H1 (cell line): ENCODE measurements at regions not wholly inside any gene's neighbourhood (a gene's known extent, or its start where the extent isn't known, plus 50 kb on each side); places are given as distances from the start of the nearest gene placed in this dataset.

Experiments
- CTCF ChIA-PET: fragments of 300-600 bp; sonication (Branson Sonifier 250); formaldehyde crosslinking; loops from one replicate; lab custom pipeline; 2021; ENCODE audit not compliant: partially characterized antibody; lab: Charles Lee
- POLR2A ChIA-PET: fragments of 300-600 bp; sonication (Branson Sonifier 250); formaldehyde crosslinking; loops from one replicate; lab custom pipeline; 2021; ENCODE audit warnings: inconsistent platforms; ENCODE audit not compliant: partially characterized antibody; lab: Charles Lee
- DNase-seq, 2 experiments: peaks; one replicate each; pipeline versions ENCODE4 v3.0.0 to v3.0.0-alpha.2; 2010 to 2022; ENCODE audit warnings: low spot score in 2 of 2, low read depth in 1 of 2, mixed read lengths in 1 of 2
- FAIRE-seq: peaks from 2 replicates; lab custom pipeline; 2011; peaks lifted over from hg19 to GRCh38; lab: Jason Lieb, UNC
- H2AFZ ChIP-seq: 2 replicates; pipeline ENCODE4 v1.8.1; 2012; ENCODE audit warnings: low read length, inconsistent platforms
- H2AK5ac ChIP-seq: 2 replicates; pipeline ENCODE4 v1.6.1; 2013; ENCODE audit warnings: low read depth, low read length
- H2BK120ac ChIP-seq: replicated peaks from 2 replicates; pipeline ENCODE3; 2013; ENCODE audit warnings: low read depth, low read length, inconsistent platforms
- H2BK12ac ChIP-seq: 2 replicates; pipeline ENCODE4 v1.6.1; 2013; ENCODE audit warnings: low read depth, low read length
- H2BK15ac ChIP-seq: 2 replicates; pipeline ENCODE4 v1.6.1; 2013; ENCODE audit warnings: low read length
- H2BK20ac ChIP-seq: 2 replicates; pipeline ENCODE4 v1.6.1; 2013; ENCODE audit warnings: low read length
- H2BK5ac ChIP-seq: 2 replicates; pipeline ENCODE4 v1.6.1; 2013; ENCODE audit warnings: low read depth, low read length
- H3K14ac ChIP-seq: 2 replicates; pipeline ENCODE4 v1.6.1; 2013; ENCODE audit warnings: inconsistent platforms; ENCODE audit not compliant: insufficient read length
- H3K18ac ChIP-seq: 2 replicates; pipeline ENCODE4 v1.6.1; 2013; ENCODE audit warnings: low read length; ENCODE audit errors: extremely low read depth
- H3K23ac ChIP-seq: 2 replicates; pipeline ENCODE4 v1.6.1; 2013; ENCODE audit warnings: inconsistent platforms; ENCODE audit not compliant: insufficient read length
- H3K23me2 ChIP-seq: 2 replicates; pipeline ENCODE4 v1.6.1; 2013; ENCODE audit warnings: low read depth, low read length
- H3K27ac ChIP-seq: 2 replicates; pipeline ENCODE4 v1.6.1; 2011; ENCODE audit warnings: low read depth, low read length, inconsistent platforms
- H3K27me3 ChIP-seq, 4 experiments: replicated peaks in 1 of 4; 1 replicate in 1 of 4; 2 replicates in 3 of 4; pipeline versions ENCODE4 v1.6.1 to v1.8.1; 2011 to 2013; ENCODE audit warnings: low read length in 3 of 4, mild to moderate bottlenecking in 3 of 4, inconsistent platforms in 2 of 4, mixed read lengths in 2 of 4, moderate library complexity in 1 of 4; ENCODE audit not compliant: control insufficient read depth in 3 of 4, insufficient read depth in 3 of 4; ENCODE audit errors: extremely low read depth in 1 of 4
- H3K36me3 ChIP-seq, 4 experiments: 2 replicates each; pipeline versions ENCODE4 v1.6.1 to v1.8.1; 2011 to 2013; ENCODE audit warnings: mild to moderate bottlenecking in 4 of 4, low read length in 3 of 4, moderate library complexity in 2 of 4, control low read depth in 1 of 4, inconsistent platforms in 1 of 4; ENCODE audit not compliant: insufficient read depth in 4 of 4, control insufficient read depth in 2 of 4
- H3K4ac ChIP-seq: replicated peaks from 2 replicates; pipeline ENCODE3; 2013; ENCODE audit warnings: low read length, low read depth, mixed read lengths, inconsistent platforms; ENCODE audit not compliant: insufficient read length
- H3K4me1 ChIP-seq, 4 experiments: replicated peaks in 1 of 4; 1 replicate in 1 of 4; 2 replicates in 3 of 4; pipeline versions ENCODE4 v1.6.1 to v1.8.1; 2011 to 2013; ENCODE audit warnings: low read length in 3 of 4, inconsistent platforms in 2 of 4, mixed read lengths in 1 of 4; ENCODE audit not compliant: insufficient read depth in 4 of 4, control insufficient read depth in 3 of 4
- H3K4me2 ChIP-seq, 2 experiments: 2 replicates each; pipeline versions ENCODE4 v1.6.1 to v1.8.1; 2011 to 2013; ENCODE audit warnings: low read depth in 2 of 2, low read length in 2 of 2, control low read depth in 1 of 2, inconsistent platforms in 1 of 2, mild to moderate bottlenecking in 1 of 2; ENCODE audit not compliant: insufficient read depth in 1 of 2
- H3K4me3 ChIP-seq, 4 experiments: fragments of 200-600, 300-600 bp in 1 of 4; sonication (generic), shearing (Covaris generic), sonication (Bioruptor Twin) in 1 of 4; 2 replicates each; pipeline versions ENCODE4 v1.5.1 to v1.8.1; 2011 to 2016; ENCODE audit warnings: low read length in 4 of 4, low read depth in 3 of 4, control low read depth in 2 of 4, inconsistent platforms in 2 of 4, mild to moderate bottlenecking in 2 of 4, mixed read lengths in 1 of 4, moderate library complexity in 1 of 4; ENCODE audit not compliant: insufficient read depth in 2 of 4; ENCODE audit errors: extremely low read depth in 1 of 4
- H3K56ac ChIP-seq: replicated peaks from 2 replicates; pipeline ENCODE3; 2013; ENCODE audit warnings: low read depth, mild to moderate bottlenecking, mixed read lengths, low read length, inconsistent platforms; ENCODE audit not compliant: insufficient read length
- H3K79me1 ChIP-seq: 2 replicates; pipeline ENCODE4 v1.6.1; 2013; ENCODE audit warnings: low read depth, low read length, control low read depth
- H3K79me2 ChIP-seq, 2 experiments: 2 replicates each; pipeline versions ENCODE4 v1.6.1 to v1.8.1; 2012 to 2013; ENCODE audit warnings: low read length in 2 of 2, mild to moderate bottlenecking in 2 of 2, inconsistent platforms in 1 of 2; ENCODE audit not compliant: insufficient read depth in 2 of 2, control insufficient read depth in 1 of 2
- H3K9ac ChIP-seq, 4 experiments: replicated peaks in 1 of 4; 1 replicate in 1 of 4; 2 replicates in 3 of 4; pipeline versions ENCODE4 v1.6.1 to v1.8.1; 2011 to 2013; ENCODE audit warnings: low read depth in 3 of 4, low read length in 3 of 4, control low read depth in 2 of 4, mild to moderate bottlenecking in 2 of 4, moderate library complexity in 2 of 4, inconsistent platforms in 1 of 4; ENCODE audit errors: extremely low read depth in 1 of 4
- H3K9me3 ChIP-seq, 2 experiments: 2 replicates each; pipeline versions ENCODE4 v1.6.1 to v1.8.1; 2012 to 2013; ENCODE audit warnings: mild to moderate bottlenecking in 2 of 2, moderate library complexity in 2 of 2, control low read depth in 1 of 2, inconsistent platforms in 1 of 2, low read depth in 1 of 2, low read length in 1 of 2, mixed read lengths in 1 of 2; ENCODE audit not compliant: insufficient read depth in 2 of 2
- H4K20me1 ChIP-seq, 2 experiments: replicated peaks in 1 of 2; 2 replicates each; pipeline versions ENCODE3 to v1.8.1; 2011 to 2013; ENCODE audit warnings: inconsistent platforms in 2 of 2, low read length in 2 of 2, mild to moderate bottlenecking in 1 of 2; ENCODE audit not compliant: insufficient read depth in 2 of 2, control insufficient read depth in 1 of 2
- H4K5ac ChIP-seq: 2 replicates; pipeline ENCODE4 v1.6.1; 2013; ENCODE audit warnings: low read length, low read depth, mixed read lengths, inconsistent platforms; ENCODE audit not compliant: insufficient read length
- H4K8ac ChIP-seq: 2 replicates; pipeline ENCODE4 v1.8.0; 2013; ENCODE audit warnings: mild to moderate bottlenecking, moderate library complexity, low read length, inconsistent platforms; ENCODE audit not compliant: insufficient read depth; ENCODE audit errors: extremely low read depth
- H4K91ac ChIP-seq: replicated peaks from 2 replicates; pipeline ENCODE3; 2013; ENCODE audit warnings: low read length, mixed read lengths, inconsistent platforms; ENCODE audit not compliant: insufficient read length
- CTBP2 ChIP-seq: IDR thresholded peaks from 2 replicates; pipeline ENCODE4 v1.7.0; 2011; ENCODE audit warnings: borderline replicate concordance, mild to moderate bottlenecking, moderate library complexity, mixed read lengths, low read length; ENCODE audit not compliant: insufficient read depth, insufficient read length
- MAX ChIP-seq: IDR thresholded peaks from 2 replicates; pipeline ENCODE4 v1.6.1; 2012; ENCODE audit warnings: inconsistent platforms
- PHF8 ChIP-seq: fragments of 200-600 bp; sonication (generic); conservative IDR thresholded peaks from 2 replicates; pipeline ENCODE4 v1.7.1; 2012; ENCODE audit warnings: low read depth, mild to moderate bottlenecking, inconsistent platforms, low read length, moderate library complexity
- SP4 ChIP-seq: IDR thresholded peaks from 2 replicates; pipeline ENCODE4 v1.6.1; 2012; ENCODE audit warnings: low read length, inconsistent platforms
- TAF7 ChIP-seq: optimal IDR thresholded peaks from 2 replicates; pipeline ENCODE3; 2011; ENCODE audit warnings: low read depth, mild to moderate bottlenecking, inconsistent platforms, low read length, moderate library complexity, borderline replicate concordance
- USF2 ChIP-seq: IDR thresholded peaks from 2 replicates; pipeline ENCODE4 v1.6.1; 2011; ENCODE audit warnings: low read length, improper control_type of control experiment
- WGBS, 2 experiments: shearing (Covaris generic) in 1 of 2; methylation state at CpG; one replicate each; pipeline versions ENCODE4 v1.1.6 to v1.1.7; 2013 to 2015; ENCODE audit warnings: low lambda C conversion rate in 2 of 2, mixed read lengths in 2 of 2, inconsistent platforms in 1 of 2, low coverage in 1 of 2, missing lambda C conversion rate in 1 of 2; ENCODE audit not compliant: insufficient replicate concordance in 2 of 2, insufficient coverage in 1 of 2, insufficient read length in 1 of 2; ENCODE audit errors: extremely low coverage in 1 of 2, missing lambda C conversion rate in 1 of 2; 5-methylcytosine and 5-hydroxymethylcytosine counted together

GRCh38 chr2:22079583-22079982, 955.8 kb downstream of the TDRD15 start:
- 86% methylated on average over 3 of the region's 3 CpGs; no CpG with 5 or more reads in 1 of the 2 experiments for WGBS, 2 experiments
- H3K9me3 ChIP-seq, result no peaks in the 10 kb centered on the region
- no peak overlapping the region for H3K14ac ChIP-seq
- no peak overlapping the region for H2AFZ ChIP-seq
- H3K18ac ChIP-seq, result no peak overlapping the region
- no peak overlapping the region for H3K4me3 ChIP-seq
- H2AK5ac ChIP-seq, result no peak overlapping the region
- ChIA-PET POLR2A (no interaction called here), CTCF (interaction anchor here (1.0 kb wide), 1 partner anchor 825 kb away, joined by 3 read pairs; no protein-coding TSS in a partner anchor)
- no peak overlapping the region for H4K5ac ChIP-seq
- H3K79me2 ChIP-seq, result no peaks in the 10 kb centered on the region
- H3K56ac ChIP-seq, result no peak overlapping the region
- no peak overlapping the region for H3K27ac ChIP-seq
- H3K4me1 ChIP-seq, result no peaks in the 10 kb centered on the region
- H4K20me1 ChIP-seq, result no peaks in the 10 kb centered on the region
- no peaks in the 10 kb centered on the region for H3K23me2 ChIP-seq
- no peaks in the 10 kb centered on the region for H3K79me1 ChIP-seq
- no peak overlapping the region for H4K8ac ChIP-seq
- no peak overlapping the region for H3K9ac ChIP-seq
- H3K4ac ChIP-seq, result no peak overlapping the region
- no peak for TF ChIP-seq SP4
- no peak for TF ChIP-seq CTBP2
- no peak for TF ChIP-seq TAF7
- TF ChIP-seq PHF8, result no peak
- TF ChIP-seq MAX, result no peak
- TF ChIP-seq USF2, result no peak
- TF ChIP-seq, all 59 proteins: peak for 0
- DNase-seq, result no peak
- Histone ChIP-seq H2BK12ac (no peak overlapping the region), H2BK20ac (no peak overlapping the region), H3K23ac (no peak overlapping the region), H3K27me3 (no peaks in the 10 kb centered on the region), H3K36me3 (no peaks in the 10 kb centered on the region), H4K91ac (no peak overlapping the region), H2BK5ac (no peak overlapping the region), H2BK120ac (no peak overlapping the region), H3K4me2 (no peak overlapping the region), H2BK15ac (no peak overlapping the region)
- FAIRE-seq, result no peak
